K562 (cell line): ENCODE measurements at regions not wholly inside any gene's neighbourhood (a gene's known extent, or its start where the extent isn't known, plus 50 kb on each side); places are given as distances from the start of the nearest gene placed in this dataset.

Experiments
- ATAC-seq: fragments of 200-7000 bp; cut with Tn5 transposase; 3 replicates; pipeline ENCODE4 v1.9.1; 2020; ENCODE audit warnings: moderate library complexity
- BruUV-seq: library from RNA; stranded (reverse); fragments of 400-500 nt; replicated peaks from 2 replicates; lab custom pipeline; 2021; lab: Mats Ljungman, UMichigan
- CTCF ChIA-PET: fragments of 300-600 bp; formaldehyde crosslinking; extraction: SDS; loops from one replicate; lab custom pipeline; 2021; ENCODE audit warnings: low intra/inter-chr PET ratio; lab: Yijun Ruan, JAX
- POLR2A ChIA-PET: fragments of 300-600, 350-650 bp; sonication (Branson Sonifier 250); formaldehyde crosslinking; extraction: SDS; loops from one replicate; lab custom pipeline; 2021; ENCODE audit warnings: antibody characterized with exemption, inconsistent platforms; lab: Yijun Ruan, JAX
- DNase-seq, 4 experiments: peaks; one replicate each; pipeline versions ENCODE4 v3.0.0 to v3.0.0-alpha.2; 2011 to 2018; ENCODE audit warnings: low spot score in 3 of 4, mixed read lengths in 3 of 4; ENCODE audit errors: extremely low read depth in 1 of 4
- FAIRE-seq: peaks from 2 replicates; lab custom pipeline; 2011; peaks lifted over from hg19 to GRCh38; lab: Jason Lieb, UNC
- H2AFZ ChIP-seq: 2 replicates; pipeline ENCODE4 v1.6.0; 2011; ENCODE audit warnings: low read depth, low read length, control low read depth, inconsistent platforms
- H3K27ac ChIP-seq: fragments of 200-600 bp; 3 replicates; pipeline ENCODE4 v1.8.0; 2011; ENCODE audit warnings: low read depth, mild to moderate bottlenecking, control low read depth, inconsistent platforms, low read length, moderate library complexity, mixed read lengths; ENCODE audit errors: extremely low read depth
- H3K27me3 ChIP-seq, 2 experiments: fragments of 300-600 bp in 1 of 2; 2 replicates in 1 of 2; 3 replicates in 1 of 2; pipeline versions ENCODE4 v1.6.0 to v1.8.0; 2011; ENCODE audit warnings: inconsistent platforms in 2 of 2, low read length in 2 of 2, mild to moderate bottlenecking in 1 of 2, mixed read lengths in 1 of 2, moderate library complexity in 1 of 2; ENCODE audit not compliant: control insufficient read depth in 2 of 2, insufficient read depth in 2 of 2
- H3K36me3 ChIP-seq: fragments of 300-600 bp; 3 replicates; pipeline ENCODE4 v1.8.0; 2011; ENCODE audit warnings: mild to moderate bottlenecking, low read length, inconsistent platforms; ENCODE audit not compliant: control insufficient read depth, insufficient read depth
- H3K4me1 ChIP-seq, 2 experiments: fragments of 200-600 bp in 1 of 2; replicated peaks in 1 of 2; 2 replicates in 1 of 2; 3 replicates in 1 of 2; pipeline versions ENCODE4 v1.5.1 to v1.8.0; 2011; ENCODE audit warnings: inconsistent platforms in 2 of 2, low read length in 2 of 2, mild to moderate bottlenecking in 1 of 2, mixed read lengths in 1 of 2, moderate library complexity in 1 of 2; ENCODE audit not compliant: control insufficient read depth in 2 of 2, insufficient read depth in 2 of 2
- H3K4me2 ChIP-seq: 2 replicates; pipeline ENCODE4 v1.6.1; 2011; ENCODE audit warnings: low read length, control low read depth, inconsistent platforms, mixed read lengths; ENCODE audit not compliant: insufficient read depth
- H3K4me3 ChIP-seq: fragments of 200-600 bp; sonication (generic), shearing (Covaris generic); 2 replicates; pipeline ENCODE4 v1.5.1; 2016; ENCODE audit warnings: control low read depth, inconsistent platforms
- H3K79me2 ChIP-seq: fragments of 200-600 bp; 3 replicates; pipeline ENCODE4 v1.8.0; 2011; ENCODE audit warnings: low read length, inconsistent platforms; ENCODE audit not compliant: control insufficient read depth, insufficient read depth
- H3K9ac ChIP-seq, 2 experiments: 2 replicates each; pipeline versions ENCODE4 v1.6.0 to v1.6.1; 2011; ENCODE audit warnings: low read depth in 2 of 2, low read length in 2 of 2, control low read depth in 1 of 2, inconsistent platforms in 1 of 2, mild to moderate bottlenecking in 1 of 2, mixed read lengths in 1 of 2; ENCODE audit not compliant: insufficient read depth in 1 of 2
- H3K9me1 ChIP-seq: one replicate; pipeline ENCODE4 v1.6.0; 2011; ENCODE audit warnings: inconsistent platforms, mild to moderate bottlenecking, low read length, moderate library complexity; ENCODE audit not compliant: control insufficient read depth, insufficient read depth
- H3K9me3 ChIP-seq: replicated peaks from 2 replicates; pipeline ENCODE4 v1.5.1; 2011; ENCODE audit warnings: low read depth, low read length, inconsistent platforms; ENCODE audit not compliant: control insufficient read depth, insufficient read depth
- H4K20me1 ChIP-seq: replicated peaks from 2 replicates; pipeline ENCODE4 v1.6.1; 2011; ENCODE audit warnings: low read length, inconsistent platforms, mixed read lengths; ENCODE audit not compliant: control insufficient read depth, insufficient read depth
- ARID2 ChIP-seq: fragments of 450-650 bp; IDR thresholded peaks from 2 replicates; pipeline ENCODE4 v1.6.1; 2017; ENCODE audit warnings: antibody characterized with exemption, mild to moderate bottlenecking
- CBX8 ChIP-seq: fragments of 200-600 bp; sonication (generic); IDR thresholded peaks from 2 replicates; pipeline ENCODE4 v1.6.1; 2012; ENCODE audit warnings: borderline replicate concordance, mixed run types, low read depth, mild to moderate bottlenecking, moderate library complexity, mixed read lengths, low read length, control low read depth, inconsistent platforms; ENCODE audit not compliant: poor library complexity, severe bottlenecking; ENCODE audit errors: extremely low read depth
- FOSL1 ChIP-seq: fragments of 200-800 bp; sonication (Bioruptor generic); conservative IDR thresholded peaks from 2 replicates; pipeline ENCODE4 v1.6.1; 2016; ENCODE audit warnings: missing genetic modification characterization, missing compliant biosample characterization
- HDAC8 ChIP-seq: fragments of 450-650 bp; IDR thresholded peaks from 2 replicates; pipeline ENCODE4 v1.6.1; 2016; ENCODE audit warnings: mild to moderate bottlenecking, missing genetic modification characterization, moderate library complexity, missing compliant biosample characterization
- MTF1 ChIP-seq: fragments of 250-450 bp; sonication (Bioruptor Pico); IDR thresholded peaks from 2 replicates; pipeline ENCODE4 v1.9.0; 2021; ENCODE audit warnings: moderate library complexity, mild to moderate bottlenecking, inconsistent platforms, borderline replicate concordance
- TEAD1 ChIP-seq, 2 experiments: fragments of 450-650 bp in 1 of 2; sonication (generic) in 1 of 2; formaldehyde crosslinking; IDR thresholded peaks; 2 replicates each; pipeline versions ENCODE4 v1.4.0 to v1.8.0; 2020 to 2022; ENCODE audit warnings: mild to moderate bottlenecking in 2 of 2, missing genetic modification reagents in 1 of 2
- ZBTB8A ChIP-seq: fragments of 450-650 bp; IDR thresholded peaks from 2 replicates; pipeline ENCODE4 v1.6.1; 2018; ENCODE audit warnings: mild to moderate bottlenecking, moderate library complexity; ENCODE audit not compliant: partially characterized antibody
- WGBS: fragments of 100-300 bp; shearing (Covaris generic); methylation state at CpG from one replicate; pipeline ENCODE4 v1.1.6; 2016; ENCODE audit warnings: low coverage, mixed read lengths; ENCODE audit not compliant: insufficient coverage; ENCODE audit errors: missing lambda C conversion rate; 5-methylcytosine and 5-hydroxymethylcytosine counted together
- in situ Hi-C: fragments of 300-500 bp; cut with MboI; formaldehyde crosslinking; loops from 4 replicates; pipeline ENCODE4 v1.15.0; 2018; ENCODE audit warnings: inconsistent platforms, mixed read lengths
- intact Hi-C: fragments of 100-400 bp; cut with micrococcal nuclease; formaldehyde crosslinking; loops from 2 replicates; pipeline ENCODE4 v1.14.2; 2022

DNA sequence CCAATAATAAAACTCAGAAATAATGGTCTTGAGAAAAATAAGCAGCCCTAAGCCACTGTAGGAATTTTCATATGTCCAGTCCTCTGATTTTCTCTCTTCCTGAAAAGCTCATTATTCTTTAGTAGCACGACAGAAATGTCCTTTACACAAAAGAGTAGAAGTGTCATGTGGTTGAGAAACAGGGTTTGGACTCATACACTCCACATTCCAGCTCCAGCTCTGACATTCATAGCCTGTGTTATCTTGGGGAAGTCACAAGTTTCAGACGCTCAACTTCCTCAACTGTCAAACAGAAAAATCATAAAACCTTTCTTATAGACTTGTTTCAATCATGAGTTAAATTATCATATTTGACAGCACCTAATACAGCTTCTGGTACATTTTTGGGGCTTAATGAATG lies 511.5 kb downstream of the TNS1 start:
- Histone ChIP-seq H3K4me3 (no peak overlapping the region), H3K9me3 (no peaks in the 10 kb centered on the region), H3K9ac (no peak overlapping the region), H3K9me1 (no peaks in the 10 kb centered on the region), H3K4me2 (no peak overlapping the region), H3K4me1 (no peaks in the 10 kb centered on the region), H3K27me3 (peaks cover 0 to 9% of the 10 kb centered on the region in 2 experiments; a peak in 1 of 5 replicates), H2AFZ (no peak overlapping the region), H3K79me2 (no peaks in the 10 kb centered on the region), H3K36me3 (no peaks in the 10 kb centered on the region), H4K20me1 (no peaks in the 10 kb centered on the region), H3K27ac (no peak overlapping the region)
- no TSS peak for BruUV-seq
- POLR2A ChIA-PET, result no interaction called here
- WGBS, result 0% methylated on average over 2 of the region's 2 CpGs
- DNase-seq, result no peak
- no peak for FAIRE-seq
- CTCF ChIA-PET, result no interaction called here
- no peak for TF ChIP-seq HDAC8 (tag)
- TF ChIP-seq TEAD1 (CRISPR knock-in tag; IDR thresholded peaks at IDR 0.05), result 0 out of 4 replicates have a peak, but pooled peaks of 1 of the 2 experiments have one; percentile 27
- no peak for TF ChIP-seq MTF1 (CRISPR knock-in tag)
- intact Hi-C loops, result no loop called here
- no peak for ATAC-seq
- in situ Hi-C loops, result no loop called here

DNA sequence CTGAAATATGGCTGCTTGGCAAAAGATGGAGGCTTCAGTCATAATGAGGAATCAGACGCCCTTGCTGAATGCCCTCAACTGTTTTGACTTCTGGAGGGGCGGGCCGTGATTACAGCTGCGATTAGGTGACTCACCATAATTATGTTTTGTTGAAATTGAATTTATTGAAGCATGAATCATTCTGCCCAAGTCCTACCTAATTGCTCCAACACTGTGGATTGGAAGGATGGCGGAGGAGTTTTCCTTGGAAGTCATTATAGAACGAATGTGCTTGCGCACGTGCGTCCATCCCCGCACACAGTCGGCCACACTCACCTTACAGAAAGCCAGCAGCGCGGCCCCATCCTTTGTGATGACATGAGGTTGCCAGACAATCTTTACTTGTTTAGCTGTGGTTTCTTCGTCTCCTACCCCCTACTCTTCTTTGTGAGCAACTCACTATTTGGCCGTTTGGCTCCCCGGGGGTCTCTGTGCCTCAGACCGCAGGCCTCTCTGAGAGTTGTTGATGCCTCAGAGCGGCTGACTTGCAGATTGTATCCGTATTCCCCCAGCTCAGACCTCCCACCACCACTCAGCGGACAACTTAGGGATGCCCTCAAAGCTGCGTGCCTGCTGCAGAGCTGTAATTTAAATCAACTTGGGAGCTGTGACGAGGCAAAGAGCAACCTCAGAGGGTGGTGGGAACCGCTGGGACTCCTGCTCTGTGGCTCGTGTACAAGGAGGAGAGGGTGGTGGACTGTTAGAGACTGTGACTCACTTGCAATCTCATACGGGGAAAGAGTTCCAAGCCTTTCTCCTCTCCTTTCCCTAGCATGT lies 513.4 kb downstream of the TNS1 start:
- Histone ChIP-seq H3K9ac (no peak overlapping the region), H3K9me3 (no peaks in the 10 kb centered on the region), H3K4me3 (no peak overlapping the region), H3K27ac (no peak overlapping the region), H3K27me3 (peaks cover 0 to 9% of the 10 kb centered on the region in 2 experiments; a peak in 1 of 5 replicates), H2AFZ (no peak overlapping the region), H3K4me1 (no peaks in the 10 kb centered on the region)
- intact Hi-C loops, result no loop called here
- no TSS peak for BruUV-seq
- TF ChIP-seq ARID2, result no peak
- TF ChIP-seq CBX8, result no peak
- TF ChIP-seq ZBTB8A, result no peak
- 0 out of 2 replicates have a peak, but pooled peaks have one; percentile 15 for TF ChIP-seq FOSL1 (tag)
- TF ChIP-seq, all 486 proteins: peak for 1
- H3K4me2 ChIP-seq, result no peak overlapping the region
- in situ Hi-C loops, result no loop called here
- H3K36me3 ChIP-seq, result no peaks in the 10 kb centered on the region
- no peaks in the 10 kb centered on the region for H4K20me1 ChIP-seq
- no peak for FAIRE-seq
- ATAC-seq, result no peak
- WGBS, result 7% methylated on average over 20 of the region's 25 CpGs
- ChIA-PET POLR2A (no interaction called here), CTCF (no interaction called here)
- no peaks in the 10 kb centered on the region for H3K79me2 ChIP-seq
- no peak for DNase-seq
- no peaks in the 10 kb centered on the region for H3K9me1 ChIP-seq
